GM20000 (cell line): ENCODE measurements at regions not wholly inside any gene's neighbourhood (a gene's known extent, or its start where the extent isn't known, plus 50 kb on each side); places are given as distances from the start of the nearest gene placed in this dataset.

ENCODE experiments used
- DNase-seq: peaks from one replicate; pipeline ENCODE4 v3.0.0; 2012; ENCODE audit warnings: low spot score
- CTCF ChIP-seq: IDR thresholded peaks from 2 replicates; pipeline ENCODE4 v1.5.1; 2012; ENCODE audit warnings: mild to moderate bottlenecking, control low read depth; ENCODE audit errors: extremely low read depth, missing control alignments

DNA sequence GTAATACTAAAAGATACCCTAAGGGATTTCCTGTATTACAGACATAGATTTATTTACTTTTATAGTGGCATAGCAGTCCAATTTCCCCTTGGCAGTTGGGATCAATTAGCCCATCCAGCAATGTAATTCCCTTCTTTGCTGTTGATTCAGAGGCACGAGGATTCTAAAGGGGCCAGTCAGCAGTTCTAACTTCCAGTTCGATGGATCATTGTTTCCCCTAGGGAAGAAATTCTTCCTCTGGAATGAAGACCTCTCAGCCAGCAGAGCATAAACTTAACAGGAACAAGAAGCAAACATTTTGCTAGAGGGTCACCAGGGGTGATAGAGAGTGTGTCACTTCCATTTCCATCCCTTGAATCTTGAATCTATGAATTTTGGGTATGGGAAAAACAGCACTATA is 395.7 kb upstream of the NOVA1 start:
- no peak for DNase-seq
- TF ChIP-seq CTCF: no peak

DNA sequence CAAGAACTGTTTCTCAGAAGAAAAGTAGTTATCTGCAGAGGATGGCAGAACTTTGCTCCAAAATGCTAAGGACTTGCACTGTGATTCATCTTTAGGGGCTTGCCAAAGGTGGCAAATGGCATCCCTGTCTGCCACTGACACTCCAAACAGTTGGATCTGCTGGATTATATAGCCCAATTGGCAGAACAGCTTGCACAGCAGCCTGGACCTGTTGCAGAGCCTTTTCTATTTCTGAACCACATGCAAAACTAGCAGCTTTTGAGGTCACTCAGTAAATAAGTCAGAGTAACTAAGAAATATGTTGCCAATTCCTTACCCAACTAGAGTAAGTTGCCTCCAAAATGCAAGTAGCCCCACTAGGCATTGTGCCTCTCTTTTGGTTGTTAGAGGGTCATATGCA is 397.5 kb upstream of the NOVA1 start:
- no peak for TF ChIP-seq CTCF
- DNase-seq: no peak

GRCh38 chr14:26996246-26996645 is 398.4 kb upstream of the NOVA1 start:
- TF ChIP-seq CTCF: no peak
- no peak for DNase-seq

GRCh38 chr14:27002179-27002578 is 404.3 kb upstream of the NOVA1 start:
- no peak for DNase-seq
- TF ChIP-seq CTCF: no peak

DNA sequence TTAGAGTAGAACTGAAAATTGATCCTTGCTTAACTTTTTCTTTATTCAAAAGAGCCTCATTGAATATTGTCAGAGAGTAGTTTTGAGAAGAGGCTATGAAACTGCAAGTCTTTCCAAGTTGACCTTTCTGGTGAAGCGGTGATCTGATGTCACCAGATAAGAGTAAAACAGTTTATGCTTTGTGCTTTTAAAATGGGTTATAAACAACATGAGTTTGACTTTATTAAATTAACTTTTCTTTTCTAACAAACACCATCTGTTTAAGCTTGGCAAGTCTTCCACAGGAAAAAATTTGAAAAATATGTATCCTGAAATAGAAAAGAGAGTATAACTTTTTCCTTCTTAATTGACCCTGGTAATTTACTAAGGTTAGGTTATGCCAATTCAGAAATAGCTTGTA is 408.7 kb upstream of the NOVA1 start:
- no peak for DNase-seq

DNA sequence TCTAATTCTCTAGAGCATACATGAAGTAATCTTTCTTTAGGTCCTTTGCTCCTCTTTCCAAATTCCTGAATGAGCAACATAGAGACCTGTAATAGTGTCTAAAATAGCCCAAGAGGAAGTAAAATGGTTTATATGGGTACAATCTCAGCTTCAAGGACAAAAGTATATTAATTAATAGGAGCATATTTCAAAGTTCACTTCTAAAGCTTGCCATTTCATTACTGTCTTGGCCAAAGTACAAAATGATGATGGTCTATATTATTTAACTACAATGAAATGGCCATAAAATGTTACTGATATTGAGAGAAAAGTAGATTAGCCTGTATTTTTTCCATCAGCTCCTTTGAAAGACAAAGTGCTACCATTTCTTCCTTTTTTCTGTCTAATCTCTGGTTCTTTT is 410.4 kb upstream of the NOVA1 start:
- no peak for DNase-seq
- TF ChIP-seq CTCF: no peak

More for the DNA sequence above, 408.7 kb upstream of the NOVA1 start:
- TF ChIP-seq CTCF: no peak

DNA sequence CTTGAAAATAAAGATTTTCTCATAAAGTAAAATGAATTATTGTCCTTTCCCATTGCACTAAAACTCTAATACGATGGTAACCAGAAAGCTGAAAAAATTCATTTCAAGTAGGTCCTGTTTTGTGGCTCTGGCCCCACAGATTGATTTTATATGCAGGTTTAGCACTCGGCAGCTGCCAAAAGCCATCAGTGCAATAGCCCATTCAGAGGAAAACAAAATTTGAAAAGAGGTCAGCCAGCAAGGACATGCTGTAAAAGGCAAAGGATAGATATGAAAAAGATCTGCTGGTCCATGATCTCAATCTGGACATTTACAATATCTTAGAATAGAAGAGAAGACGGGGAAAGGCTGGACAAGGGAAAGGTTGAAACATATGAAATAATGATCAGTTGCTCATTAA is 414.8 kb upstream of the NOVA1 start:
- no peak for TF ChIP-seq CTCF
- no peak for DNase-seq
